Caco-2 (cell line): ENCODE measurements at regions not wholly inside any gene's neighbourhood (a gene's known extent, or its start where the extent isn't known, plus 50 kb on each side); places are given as distances from the start of the nearest gene placed in this dataset.

Experiments
- BruUV-seq: library from RNA; stranded (reverse); fragments of 400-500 nt; replicated peaks from 2 replicates; lab custom pipeline; 2021; lab: Mats Ljungman, UMichigan
- CTCF ChIA-PET: fragments of 300-600 bp; sonication (Branson Sonifier 250); formaldehyde crosslinking; loops from one replicate; lab custom pipeline; 2022; ENCODE audit warnings: antibody characterized with exemption; lab: Charles Lee
- POLR2A ChIA-PET: fragments of 300-600 bp; sonication (Branson Sonifier 250); formaldehyde crosslinking; loops from one replicate; lab custom pipeline; 2022; ENCODE audit warnings: antibody characterized with exemption; lab: Charles Lee
- DNase-seq, 2 experiments: peaks; one replicate each; pipeline versions ENCODE4 v3.0.0 to v3.0.0-alpha.2; 2020 to 2022
- H3K27me3 ChIP-seq: replicated peaks from 2 replicates; pipeline ENCODE4 v1.6.0; 2011; ENCODE audit warnings: low read length; ENCODE audit not compliant: control insufficient read depth, insufficient read depth
- H3K36me3 ChIP-seq: 2 replicates; pipeline ENCODE4 v1.5.1; 2011; ENCODE audit warnings: low read length; ENCODE audit not compliant: control insufficient read depth, insufficient read depth
- H3K4me1 ChIP-seq: fragments of 250-450 bp; sonication (Bioruptor Pico); 2 replicates; pipeline ENCODE4 v1.5.1; 2020; ENCODE audit warnings: mild to moderate bottlenecking
- H3K4me3 ChIP-seq: 2 replicates; pipeline ENCODE4 v1.5.1; 2011; ENCODE audit warnings: low read depth, mild to moderate bottlenecking, control low read depth, low read length
- H3K9me3 ChIP-seq: fragments of 250-450 bp; sonication (Bioruptor Pico); 2 replicates; pipeline ENCODE4 v1.5.1; 2020; ENCODE audit warnings: mild to moderate bottlenecking, moderate library complexity
- H3K27ac Mint-ChIP-seq: one replicate; pipeline ENCODE4 v1.8.0; 2022; ENCODE audit warnings: mixed read lengths; ENCODE audit not compliant: unreplicated experiment
- H3K27me3 Mint-ChIP-seq: one replicate; pipeline ENCODE4 v1.8.0; 2022; ENCODE audit warnings: mixed read lengths; ENCODE audit not compliant: insufficient read depth, unreplicated experiment
- H3K36me3 Mint-ChIP-seq: one replicate; pipeline ENCODE4 v1.8.0; 2022; ENCODE audit warnings: mild to moderate bottlenecking, mixed read lengths; ENCODE audit not compliant: insufficient read depth, unreplicated experiment
- H3K4me1 Mint-ChIP-seq: one replicate; pipeline ENCODE4 v1.8.0; 2022; ENCODE audit warnings: low read depth, mixed read lengths; ENCODE audit not compliant: unreplicated experiment
- H3K4me3 Mint-ChIP-seq: one replicate; pipeline ENCODE4 v1.8.0; 2022; ENCODE audit warnings: mild to moderate bottlenecking, moderate library complexity, mixed read lengths; ENCODE audit not compliant: unreplicated experiment
- H3K9me3 Mint-ChIP-seq: one replicate; pipeline ENCODE4 v1.8.0; 2022; ENCODE audit warnings: mixed read lengths; ENCODE audit not compliant: unreplicated experiment
- intact Hi-C: fragments of 100-400 bp; cut with micrococcal nuclease; formaldehyde crosslinking; loops from one replicate; pipeline ENCODE4 v1.10.0; 2022; ENCODE audit not compliant: unreplicated experiment
- TF ChIP-seq, protein P1 (sequence below), 2 experiments: fragments of 200-600 bp in 1 of 2; IDR thresholded peaks; 1 replicate in 1 of 2; 2 replicates in 1 of 2; pipeline versions ENCODE4 v1.5.1 to v1.8.0; 2011 to 2022; ENCODE audit warnings: antibody characterized with exemption in 1 of 2, control low read depth in 1 of 2, inconsistent platforms in 1 of 2, low read depth in 1 of 2, low read length in 1 of 2, mild to moderate bottlenecking in 1 of 2, moderate library complexity in 1 of 2; ENCODE audit not compliant: insufficient read depth in 1 of 2, severe bottlenecking in 1 of 2, unreplicated experiment in 1 of 2

DNA sequence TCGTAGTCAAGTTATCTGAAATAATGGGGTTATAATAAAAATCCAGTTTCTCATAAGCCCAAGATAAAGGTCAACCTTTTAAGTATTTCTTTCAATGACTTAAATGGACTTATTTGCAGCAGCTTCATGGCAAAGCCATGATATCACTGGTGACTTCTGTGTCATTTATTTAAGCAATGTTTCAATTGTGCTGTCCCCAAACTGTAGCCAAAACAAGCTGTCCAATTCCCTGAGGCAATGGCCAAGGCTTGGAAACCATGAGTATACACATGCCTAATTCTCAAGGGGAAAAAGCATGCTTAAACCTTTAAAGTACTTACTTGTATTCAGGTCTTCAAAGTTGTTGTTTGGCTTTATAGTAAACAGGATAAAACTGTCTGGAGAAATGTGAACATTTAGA is 376.4 kb upstream of the TNC start:
- Histone ChIP-seq H3K27me3 (no peaks in the 10 kb centered on the region), H3K36me3 (no peaks in the 10 kb centered on the region), H3K4me1 (peaks cover 20% of the 10 kb centered on the region), H3K4me3 (no peak overlapping the region), H3K9me3 (no peaks in the 10 kb centered on the region)
- BruUV-seq = no TSS peak
- no peaks in the 10 kb centered on the region for H3K9me3 Mint-ChIP-seq
- H3K36me3 Mint-ChIP-seq = no peaks in the 10 kb centered on the region
- intact Hi-C loops = loop anchor here (2.0 kb wide), 1 partner anchor 30 kb away; no protein-coding TSS in a partner anchor
- peaks cover 3% of the 10 kb centered on the region for H3K27me3 Mint-ChIP-seq
- H3K4me3 Mint-ChIP-seq = no peak overlapping the region
- CTCF ChIA-PET = no interaction called here
- DNase-seq = no peak
- H3K4me1 Mint-ChIP-seq = peaks cover 10% of the 10 kb centered on the region
- TF ChIP-seq, protein P1, sequence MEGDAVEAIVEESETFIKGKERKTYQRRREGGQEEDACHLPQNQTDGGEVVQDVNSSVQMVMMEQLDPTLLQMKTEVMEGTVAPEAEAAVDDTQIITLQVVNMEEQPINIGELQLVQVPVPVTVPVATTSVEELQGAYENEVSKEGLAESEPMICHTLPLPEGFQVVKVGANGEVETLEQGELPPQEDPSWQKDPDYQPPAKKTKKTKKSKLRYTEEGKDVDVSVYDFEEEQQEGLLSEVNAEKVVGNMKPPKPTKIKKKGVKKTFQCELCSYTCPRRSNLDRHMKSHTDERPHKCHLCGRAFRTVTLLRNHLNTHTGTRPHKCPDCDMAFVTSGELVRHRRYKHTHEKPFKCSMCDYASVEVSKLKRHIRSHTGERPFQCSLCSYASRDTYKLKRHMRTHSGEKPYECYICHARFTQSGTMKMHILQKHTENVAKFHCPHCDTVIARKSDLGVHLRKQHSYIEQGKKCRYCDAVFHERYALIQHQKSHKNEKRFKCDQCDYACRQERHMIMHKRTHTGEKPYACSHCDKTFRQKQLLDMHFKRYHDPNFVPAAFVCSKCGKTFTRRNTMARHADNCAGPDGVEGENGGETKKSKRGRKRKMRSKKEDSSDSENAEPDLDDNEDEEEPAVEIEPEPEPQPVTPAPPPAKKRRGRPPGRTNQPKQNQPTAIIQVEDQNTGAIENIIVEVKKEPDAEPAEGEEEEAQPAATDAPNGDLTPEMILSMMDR (IDR thresholded peaks at IDR 0.05; ENCODE audit: insufficient read depth in 1 of 2, low read depth in 1 of 2, low read length in 1 of 2, severe bottlenecking in 1 of 2, unreplicated experiment in 1 of 2) = no peak
- POLR2A ChIA-PET = no interaction called here
- no peak overlapping the region for H3K27ac Mint-ChIP-seq

DNA sequence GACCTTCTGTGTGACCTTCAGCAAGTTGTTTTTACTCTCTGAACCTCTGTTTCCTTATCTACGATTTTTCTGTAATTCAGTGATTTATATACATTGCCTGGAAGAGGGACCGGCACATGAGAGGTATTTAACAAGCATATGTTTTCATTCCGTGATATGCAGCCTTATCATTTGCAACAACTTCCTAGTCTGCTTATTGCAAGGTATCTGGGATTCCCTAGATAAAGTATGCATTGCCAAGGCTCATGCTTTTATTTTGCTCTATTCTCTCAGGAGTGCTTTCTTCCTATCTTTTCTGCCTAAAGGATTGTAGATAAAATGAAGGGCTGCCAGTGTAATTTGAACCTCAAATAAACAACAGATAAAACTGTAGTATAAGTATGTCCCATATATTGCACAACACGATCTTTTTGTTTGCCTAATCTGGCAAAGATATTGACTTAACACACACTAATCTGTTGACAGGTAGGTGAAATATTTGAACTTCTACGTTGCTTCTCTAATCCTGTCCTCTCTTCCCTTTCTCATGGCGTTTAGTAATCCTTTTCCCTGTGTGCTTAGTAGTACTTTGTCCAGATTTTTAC is 377.2 kb upstream of the TNC start:
- H3K36me3 ChIP-seq = no peaks in the 10 kb centered on the region
- H3K4me3 ChIP-seq = no peak overlapping the region
- no TSS peak for BruUV-seq
- CTCF ChIA-PET = no interaction called here
- Mint-ChIP-seq H3K36me3 (no peaks in the 10 kb centered on the region), H3K9me3 (no peaks in the 10 kb centered on the region), H3K27me3 (peaks cover 3% of the 10 kb centered on the region), H3K4me1 (peaks cover 10% of the 10 kb centered on the region), H3K27ac (no peak overlapping the region), H3K4me3 (no peak overlapping the region)
- no peaks in the 10 kb centered on the region for H3K9me3 ChIP-seq
- TF ChIP-seq, protein P1 (IDR thresholded peaks at IDR 0.05; ENCODE audit: insufficient read depth in 1 of 2, low read depth in 1 of 2, low read length in 1 of 2, severe bottlenecking in 1 of 2, unreplicated experiment in 1 of 2) = no peak
- H3K4me1 ChIP-seq = peaks cover 20% of the 10 kb centered on the region
- peak in 1 of 2 experiments; percentile 44 for DNase-seq
- intact Hi-C loops = loop anchor here (1.0 to 2.0 kb wide), 3 partner anchors 30 to 204 kb away; no protein-coding TSS in a partner anchor
- no peaks in the 10 kb centered on the region for H3K27me3 ChIP-seq
- POLR2A ChIA-PET = no interaction called here

DNA sequence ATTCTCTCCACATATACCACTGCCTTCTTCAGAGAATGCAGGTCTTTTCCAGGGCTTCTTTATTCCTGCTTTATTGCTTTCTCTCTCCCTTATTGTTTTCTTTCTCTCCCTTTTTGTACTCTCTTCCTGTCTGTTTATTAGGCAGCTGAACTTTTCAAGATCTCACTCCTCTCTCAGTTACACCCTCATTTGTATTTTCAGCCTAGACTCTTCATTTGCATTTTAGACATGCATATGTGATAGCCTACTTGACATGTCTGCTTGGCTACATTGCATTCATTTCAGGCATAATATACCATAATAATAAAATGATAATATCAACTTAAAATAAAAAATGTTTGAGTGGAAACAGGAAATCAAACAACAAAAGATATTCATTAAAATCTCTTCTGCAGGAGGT is 377.9 kb upstream of the TNC start:
- BruUV-seq = no TSS peak
- CTCF ChIA-PET = no interaction called here

More for the DNA sequence above, 377.9 kb upstream of the TNC start:
- Histone ChIP-seq H3K4me3 (no peak overlapping the region), H3K36me3 (no peaks in the 10 kb centered on the region), H3K27me3 (no peaks in the 10 kb centered on the region), H3K4me1 (peaks cover 20% of the 10 kb centered on the region), H3K9me3 (no peaks in the 10 kb centered on the region)
- Mint-ChIP-seq H3K36me3 (no peaks in the 10 kb centered on the region), H3K27me3 (peaks cover 3% of the 10 kb centered on the region), H3K4me1 (peaks cover 10% of the 10 kb centered on the region), H3K27ac (no peak overlapping the region), H3K9me3 (no peaks in the 10 kb centered on the region), H3K4me3 (no peak overlapping the region)
- intact Hi-C loops = loop anchor here (1.0 to 2.0 kb wide), 3 partner anchors 29 to 205 kb away; no protein-coding TSS in a partner anchor
- DNase-seq = no peak
- TF ChIP-seq, protein P1 (IDR thresholded peaks at IDR 0.05; ENCODE audit: insufficient read depth in 1 of 2, low read depth in 1 of 2, low read length in 1 of 2, severe bottlenecking in 1 of 2, unreplicated experiment in 1 of 2) = no peak
- POLR2A ChIA-PET = no interaction called here
